Right lobe of liver (tissue), 4 donors: ENCODE measurements at regions not wholly inside any gene's neighbourhood (a gene's known extent, or its start where the extent isn't known, plus 50 kb on each side); places are given as distances from the start of the nearest gene placed in this dataset.

Experiments used
- POLR2A ChIP-seq: fragments of 450-650 bp; IDR thresholded peaks from one replicate; pipeline ENCODE4 v1.6.1; 2017; ENCODE audit warnings: antibody characterized with exemption, mild to moderate bottlenecking
- TF ChIP-seq, protein P1 (sequence below), 4 donors: fragments of 200-600 bp in 3 of 4; fragments of 450-650 bp in 1 of 4; IDR thresholded peaks; one replicate each; pipeline versions ENCODE4 v1.5.1 to v1.8.0; 2016 to 2022; ENCODE audit warnings: antibody characterized with exemption in 4 of 4, mild to moderate bottlenecking in 2 of 4
- donor health status: DM: no; HTN: no; CAD: no.
- donor health status: DM: no; HTN: no; CAD: no.
- donor health status: DM: no; HTN: yes; CAD: no.

DNA sequence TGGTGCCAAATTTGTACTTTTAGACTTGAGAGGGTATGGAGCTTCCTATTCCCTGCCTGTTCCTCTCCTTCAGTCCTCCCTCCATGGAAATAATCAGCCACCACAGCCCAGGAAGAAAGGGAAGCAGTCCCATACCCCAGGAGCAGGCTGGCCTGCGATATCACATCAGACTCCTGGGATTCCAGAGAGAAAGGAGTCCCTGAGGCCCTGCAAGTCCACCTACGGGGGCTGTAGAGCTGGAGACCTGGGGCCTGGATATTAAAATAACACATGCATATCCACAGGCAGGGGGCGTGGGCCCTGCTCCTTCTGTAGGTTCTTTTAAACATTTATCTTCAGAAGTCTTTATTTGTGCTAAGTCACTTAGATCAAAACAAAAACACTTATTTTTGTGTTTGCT is 117.2 kb downstream of the TMEM174 start:
- TF ChIP-seq POLR2A = no peak
- TF ChIP-seq, protein P1, sequence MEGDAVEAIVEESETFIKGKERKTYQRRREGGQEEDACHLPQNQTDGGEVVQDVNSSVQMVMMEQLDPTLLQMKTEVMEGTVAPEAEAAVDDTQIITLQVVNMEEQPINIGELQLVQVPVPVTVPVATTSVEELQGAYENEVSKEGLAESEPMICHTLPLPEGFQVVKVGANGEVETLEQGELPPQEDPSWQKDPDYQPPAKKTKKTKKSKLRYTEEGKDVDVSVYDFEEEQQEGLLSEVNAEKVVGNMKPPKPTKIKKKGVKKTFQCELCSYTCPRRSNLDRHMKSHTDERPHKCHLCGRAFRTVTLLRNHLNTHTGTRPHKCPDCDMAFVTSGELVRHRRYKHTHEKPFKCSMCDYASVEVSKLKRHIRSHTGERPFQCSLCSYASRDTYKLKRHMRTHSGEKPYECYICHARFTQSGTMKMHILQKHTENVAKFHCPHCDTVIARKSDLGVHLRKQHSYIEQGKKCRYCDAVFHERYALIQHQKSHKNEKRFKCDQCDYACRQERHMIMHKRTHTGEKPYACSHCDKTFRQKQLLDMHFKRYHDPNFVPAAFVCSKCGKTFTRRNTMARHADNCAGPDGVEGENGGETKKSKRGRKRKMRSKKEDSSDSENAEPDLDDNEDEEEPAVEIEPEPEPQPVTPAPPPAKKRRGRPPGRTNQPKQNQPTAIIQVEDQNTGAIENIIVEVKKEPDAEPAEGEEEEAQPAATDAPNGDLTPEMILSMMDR (IDR thresholded peaks at IDR 0.05) = no peak
